ENCODE measurements at regions not wholly inside any gene's neighbourhood (a gene's known extent, or its start where the extent isn't known, plus 50 kb on each side); places are given as distances from the start of the nearest gene placed in this dataset.

- no peaks in the 10 kb centered on the region for H3K36me3 ChIP-seq (ENCODE audit: control insufficient read depth, insufficient read depth, low read length)
- no peaks in the 10 kb centered on the region for H3K9me3 ChIP-seq (ENCODE audit: control insufficient read depth, low read length)
- peak overlapping the region; percentile 18 for H3K27ac ChIP-seq (ENCODE audit: low read depth, low read length, severe bottlenecking)
- peaks cover 33% of the 10 kb centered on the region for H3K4me1 ChIP-seq (ENCODE audit: control insufficient read depth, insufficient read depth, low read length, poor library complexity, severe bottlenecking)
- WGBS, 2 experiments (ENCODE audit: insufficient coverage in 2 of 2) = 97 to 98% methylated on average over 6 of the region's 6 CpGs
- H3K4me3 ChIP-seq (ENCODE audit: extremely low read depth, insufficient read depth, low read length, poor library complexity, severe bottlenecking) = no peak overlapping the region
Observed at GRCh38 chr14:100440758-100441203, 117.6 kb downstream of the SLC25A47 start.

GRCh38 chr14:100441271-100441947, 118.3 kb downstream of the SLC25A47 start:
- peaks cover 35% of the 10 kb centered on the region for H3K4me1 ChIP-seq (ENCODE audit: control insufficient read depth, insufficient read depth, low read length, poor library complexity, severe bottlenecking)
- H3K36me3 ChIP-seq (ENCODE audit: control insufficient read depth, insufficient read depth, low read length) = no peaks in the 10 kb centered on the region
- no peak overlapping the region for H3K4me3 ChIP-seq (ENCODE audit: extremely low read depth, insufficient read depth, low read length, poor library complexity, severe bottlenecking)
- WGBS, 2 experiments (ENCODE audit: insufficient coverage in 2 of 2) = 92 to 94% methylated on average over 4 of the region's 6 CpGs
- H3K27ac ChIP-seq (ENCODE audit: low read depth, low read length, severe bottlenecking) = peak overlapping the region; percentile 18
- no peaks in the 10 kb centered on the region for H3K9me3 ChIP-seq (ENCODE audit: control insufficient read depth, low read length)

GRCh38 chr14:100442036-100442435, 118.9 kb downstream of the SLC25A47 start:
- no peak overlapping the region for H3K27ac ChIP-seq (ENCODE audit: low read depth, low read length, severe bottlenecking)
- no peaks in the 10 kb centered on the region for H3K36me3 ChIP-seq (ENCODE audit: control insufficient read depth, insufficient read depth, low read length)
- H3K4me3 ChIP-seq (ENCODE audit: extremely low read depth, insufficient read depth, low read length, poor library complexity, severe bottlenecking) = no peak overlapping the region
- no peaks in the 10 kb centered on the region for H3K9me3 ChIP-seq (ENCODE audit: control insufficient read depth, low read length)
- H3K4me1 ChIP-seq (ENCODE audit: control insufficient read depth, insufficient read depth, low read length, poor library complexity, severe bottlenecking) = peaks cover 35% of the 10 kb centered on the region

GRCh38 chr14:100442498-100443490, 119.7 kb downstream of the SLC25A47 start:
- H3K36me3 ChIP-seq (ENCODE audit: control insufficient read depth, insufficient read depth, low read length) = no peaks in the 10 kb centered on the region

GRCh38 chr14:100443603-100444002, 120.5 kb downstream of the SLC25A47 start:
- H3K27ac ChIP-seq (ENCODE audit: low read depth, low read length, severe bottlenecking) = no peak overlapping the region

More at GRCh38 chr14:100442498-100443490, 119.7 kb downstream of the SLC25A47 start:
- Histone ChIP-seq H3K27ac (ENCODE audit: low read depth, low read length, severe bottlenecking) (no peak overlapping the region), H3K4me3 (ENCODE audit: extremely low read depth, insufficient read depth, low read length, poor library complexity, severe bottlenecking) (no peak overlapping the region), H3K4me1 (ENCODE audit: control insufficient read depth, insufficient read depth, low read length, poor library complexity, severe bottlenecking) (peaks cover 35% of the 10 kb centered on the region), H3K9me3 (ENCODE audit: control insufficient read depth, low read length) (no peaks in the 10 kb centered on the region)
- 68 to 75% methylated on average over 5 to 8 of the region's 13 CpGs for WGBS, 2 experiments (ENCODE audit: insufficient coverage in 2 of 2)

GRCh38 chr14:100445436-100446088, 122.4 kb downstream of the SLC25A47 start:
- H3K27ac ChIP-seq (ENCODE audit: low read depth, low read length, severe bottlenecking) = no peak overlapping the region
- 83 to 85% methylated on average over 7 of the region's 8 CpGs for WGBS, 2 experiments (ENCODE audit: insufficient coverage in 2 of 2)
- H3K4me1 ChIP-seq (ENCODE audit: control insufficient read depth, insufficient read depth, low read length, poor library complexity, severe bottlenecking) = peaks cover 21% of the 10 kb centered on the region
- H3K9me3 ChIP-seq (ENCODE audit: control insufficient read depth, low read length) = no peaks in the 10 kb centered on the region
- no peaks in the 10 kb centered on the region for H3K36me3 ChIP-seq (ENCODE audit: control insufficient read depth, insufficient read depth, low read length)
- H3K4me3 ChIP-seq (ENCODE audit: extremely low read depth, insufficient read depth, low read length, poor library complexity, severe bottlenecking) = no peak overlapping the region

More at GRCh38 chr14:100443603-100444002, 120.5 kb downstream of the SLC25A47 start:
- 88 to 100% methylated on average over 7 of the region's 8 CpGs for WGBS, 2 experiments (ENCODE audit: insufficient coverage in 2 of 2)
- H3K4me3 ChIP-seq (ENCODE audit: extremely low read depth, insufficient read depth, low read length, poor library complexity, severe bottlenecking) = no peak overlapping the region
- H3K9me3 ChIP-seq (ENCODE audit: control insufficient read depth, low read length) = no peaks in the 10 kb centered on the region
- H3K4me1 ChIP-seq (ENCODE audit: control insufficient read depth, insufficient read depth, low read length, poor library complexity, severe bottlenecking) = peaks cover 35% of the 10 kb centered on the region
- H3K36me3 ChIP-seq (ENCODE audit: control insufficient read depth, insufficient read depth, low read length) = no peaks in the 10 kb centered on the region

GRCh38 chr14:100446572-100446971, 123.4 kb downstream of the SLC25A47 start:
- Histone ChIP-seq H3K9me3 (ENCODE audit: control insufficient read depth, low read length) (no peaks in the 10 kb centered on the region), H3K4me3 (ENCODE audit: extremely low read depth, insufficient read depth, low read length, poor library complexity, severe bottlenecking) (no peak overlapping the region), H3K4me1 (ENCODE audit: control insufficient read depth, insufficient read depth, low read length, poor library complexity, severe bottlenecking) (peaks cover 13% of the 10 kb centered on the region), H3K27ac (ENCODE audit: low read depth, low read length, severe bottlenecking) (no peak overlapping the region), H3K36me3 (ENCODE audit: control insufficient read depth, insufficient read depth, low read length) (no peaks in the 10 kb centered on the region)
- 61 to 70% methylated on average over 5 of the region's 7 CpGs for WGBS, 2 experiments (ENCODE audit: insufficient coverage in 2 of 2)

GRCh38 chr14:100448376-100448775, 125.2 kb downstream of the SLC25A47 start:
- Histone ChIP-seq H3K4me1 (ENCODE audit: control insufficient read depth, insufficient read depth, low read length, poor library complexity, severe bottlenecking) (peaks cover 8% of the 10 kb centered on the region), H3K36me3 (ENCODE audit: control insufficient read depth, insufficient read depth, low read length) (no peaks in the 10 kb centered on the region), H3K4me3 (ENCODE audit: extremely low read depth, insufficient read depth, low read length, poor library complexity, severe bottlenecking) (no peak overlapping the region), H3K9me3 (ENCODE audit: control insufficient read depth, low read length) (no peaks in the 10 kb centered on the region), H3K27ac (ENCODE audit: low read depth, low read length, severe bottlenecking) (no peak overlapping the region)
- WGBS, 2 experiments (ENCODE audit: insufficient coverage in 2 of 2) = 92 to 100% methylated on average over 3 of the region's 5 CpGs

GRCh38 chr14:100449225-100449987, 126.3 kb downstream of the SLC25A47 start:
- H3K36me3 ChIP-seq (ENCODE audit: control insufficient read depth, insufficient read depth, low read length) = no peaks in the 10 kb centered on the region
- no peaks in the 10 kb centered on the region for H3K9me3 ChIP-seq (ENCODE audit: control insufficient read depth, low read length)
- peaks cover 5% of the 10 kb centered on the region for H3K4me1 ChIP-seq (ENCODE audit: control insufficient read depth, insufficient read depth, low read length, poor library complexity, severe bottlenecking)
- 89 to 90% methylated on average over 12 of the region's 14 CpGs for WGBS, 2 experiments (ENCODE audit: insufficient coverage in 2 of 2)
- no peak overlapping the region for H3K27ac ChIP-seq (ENCODE audit: low read depth, low read length, severe bottlenecking)
- no peak overlapping the region for H3K4me3 ChIP-seq (ENCODE audit: extremely low read depth, insufficient read depth, low read length, poor library complexity, severe bottlenecking)

GRCh38 chr14:100450049-100450448, 126.9 kb downstream of the SLC25A47 start:
- H3K4me1 ChIP-seq (ENCODE audit: control insufficient read depth, insufficient read depth, low read length, poor library complexity, severe bottlenecking) = peaks cover 5% of the 10 kb centered on the region
- 76 to 100% methylated on average over 2 of the region's 2 CpGs for WGBS, 2 experiments (ENCODE audit: insufficient coverage in 2 of 2)

More at GRCh38 chr14:100450049-100450448, 126.9 kb downstream of the SLC25A47 start:
- Histone ChIP-seq H3K36me3 (ENCODE audit: control insufficient read depth, insufficient read depth, low read length) (no peaks in the 10 kb centered on the region), H3K9me3 (ENCODE audit: control insufficient read depth, low read length) (no peaks in the 10 kb centered on the region), H3K27ac (ENCODE audit: low read depth, low read length, severe bottlenecking) (no peak overlapping the region), H3K4me3 (ENCODE audit: extremely low read depth, insufficient read depth, low read length, poor library complexity, severe bottlenecking) (no peak overlapping the region)

Data from mesodermal cell (in vitro differentiated cells).